GM18502 (cell line): ENCODE measurements at regions not wholly inside any gene's neighbourhood (a gene's known extent, or its start where the extent isn't known, plus 50 kb on each side); places are given as distances from the start of the nearest gene placed in this dataset.
"Not testable (repeated sequence)": the region's sequence is repeated elsewhere in the genome, so short reads cannot be mapped to it uniquely, and the experiment has no call there.

Experiments
- ATAC-seq: cut with Tn5 transposase; IDR thresholded peaks from one replicate; pipeline ENCODE4 v1.9.1; 2021; ENCODE audit warnings: mild to moderate bottlenecking; ENCODE audit not compliant: unreplicated experiment, poor library complexity

- no peak for ATAC-seq
These were observed 279.8 kb upstream of the FRG1 start for GRCh38 chr4:189660722-189661360.

- ATAC-seq, result no peak
These were observed 275.9 kb upstream of the FRG1 start for GRCh38 chr4:189664693-189665250.

- ATAC-seq, result not testable (repeated sequence)
These were observed 274.9 kb upstream of the FRG1 start for GRCh38 chr4:189665712-189666305.

- ATAC-seq, result not testable (repeated sequence)
These were observed 273.3 kb upstream of the FRG1 start for GRCh38 chr4:189667386-189667785.

- not testable (repeated sequence) for ATAC-seq
These were observed 242.9 kb upstream of the FRG1 start for GRCh38 chr4:189697675-189698245.

- not testable (repeated sequence) for ATAC-seq
These were observed 237.7 kb upstream of the FRG1 start for GRCh38 chr4:189703000-189703399.

- ATAC-seq, result not testable (repeated sequence)
These were observed 233.9 kb upstream of the FRG1 start for GRCh38 chr4:189706821-189707220.

GRCh38 chr4:189707227-189707626 is 233.4 kb upstream of the FRG1 start:
- ATAC-seq, result not testable (repeated sequence)

- ATAC-seq, result not testable (repeated sequence)
These were observed 228.7 kb upstream of the FRG1 start for GRCh38 chr4:189711956-189712355.

GRCh38 chr4:189721016-189721993 is 219.4 kb upstream of the FRG1 start:
- not testable (repeated sequence) for ATAC-seq

- ATAC-seq, result not testable (repeated sequence)
These were observed 218.2 kb upstream of the FRG1 start for GRCh38 chr4:189722324-189723003.

- ATAC-seq, result not testable (repeated sequence)
These were observed 212.6 kb upstream of the FRG1 start for GRCh38 chr4:189727982-189728638.

GRCh38 chr4:189731989-189732388 is 208.7 kb upstream of the FRG1 start:
- ATAC-seq, result not testable (repeated sequence)

GRCh38 chr4:189733507-189733906 is 207.2 kb upstream of the FRG1 start:
- not testable (repeated sequence) for ATAC-seq

GRCh38 chr4:189734648-189735267 is 205.9 kb upstream of the FRG1 start:
- not testable (repeated sequence) for ATAC-seq

- ATAC-seq, result not testable (repeated sequence)
These were observed 204.0 kb upstream of the FRG1 start for GRCh38 chr4:189736656-189737055.

GRCh38 chr4:189740118-189740517 is 200.6 kb upstream of the FRG1 start:
- not testable (repeated sequence) for ATAC-seq

GRCh38 chr4:189740873-189741272 is 199.8 kb upstream of the FRG1 start:
- no peak for ATAC-seq

GRCh38 chr4:189753092-189753491 is 187.6 kb upstream of the FRG1 start:
- ATAC-seq, result not testable (repeated sequence)
